ENCODE measurements at regions not wholly inside any gene's neighbourhood (a gene's known extent, or its start where the extent isn't known, plus 50 kb on each side); places are given as distances from the start of the nearest gene placed in this dataset.

- TF ChIP-seq CTCF (IDR thresholded peaks at IDR 0.05) (no peak), NFE2L2 (conservative IDR thresholded peaks at IDR 0.05; ENCODE audit: low read length) (no peak)
Measured at GRCh38 chr11:82049199-82049598, 684.5 kb downstream of the FAM181B start.
